Glutamatergic neuron (in vitro differentiated cells): ENCODE measurements at regions not wholly inside any gene's neighbourhood (a gene's known extent, or its start where the extent isn't known, plus 50 kb on each side); places are given as distances from the start of the nearest gene placed in this dataset.

Source experiments
- DNase-seq: peaks from one replicate; pipeline ENCODE4 v3.0.0; 2022
- H3K27ac Mint-ChIP-seq: one replicate; pipeline ENCODE4 v1.8.0; 2020; ENCODE audit warnings: mild to moderate bottlenecking, mixed read lengths, inconsistent platforms; ENCODE audit not compliant: unreplicated experiment
- H3K27me3 Mint-ChIP-seq: one replicate; pipeline ENCODE4 v1.8.0; 2020; ENCODE audit warnings: mild to moderate bottlenecking, moderate library complexity, mixed read lengths, inconsistent platforms; ENCODE audit not compliant: unreplicated experiment
- H3K36me3 Mint-ChIP-seq: one replicate; pipeline ENCODE4 v1.8.0; 2020; ENCODE audit warnings: mild to moderate bottlenecking, mixed read lengths, inconsistent platforms; ENCODE audit not compliant: unreplicated experiment
- H3K4me1 Mint-ChIP-seq: one replicate; pipeline ENCODE4 v1.8.0; 2020; ENCODE audit warnings: mild to moderate bottlenecking, low read depth, mixed read lengths, inconsistent platforms; ENCODE audit not compliant: unreplicated experiment
- H3K4me3 Mint-ChIP-seq: one replicate; pipeline ENCODE4 v1.8.0; 2020; ENCODE audit warnings: mild to moderate bottlenecking, mixed read lengths, inconsistent platforms; ENCODE audit not compliant: unreplicated experiment
- H3K9me3 Mint-ChIP-seq: one replicate; pipeline ENCODE4 v1.8.0; 2020; ENCODE audit warnings: mild to moderate bottlenecking, moderate library complexity, mixed read lengths, inconsistent platforms; ENCODE audit not compliant: unreplicated experiment
- TF ChIP-seq, protein P1 (sequence below): fragments of 200-600 bp; sonication (generic); IDR thresholded peaks from one replicate; pipeline ENCODE4 v1.5.0; 2021; ENCODE audit not compliant: partially characterized antibody, unreplicated experiment

DNA sequence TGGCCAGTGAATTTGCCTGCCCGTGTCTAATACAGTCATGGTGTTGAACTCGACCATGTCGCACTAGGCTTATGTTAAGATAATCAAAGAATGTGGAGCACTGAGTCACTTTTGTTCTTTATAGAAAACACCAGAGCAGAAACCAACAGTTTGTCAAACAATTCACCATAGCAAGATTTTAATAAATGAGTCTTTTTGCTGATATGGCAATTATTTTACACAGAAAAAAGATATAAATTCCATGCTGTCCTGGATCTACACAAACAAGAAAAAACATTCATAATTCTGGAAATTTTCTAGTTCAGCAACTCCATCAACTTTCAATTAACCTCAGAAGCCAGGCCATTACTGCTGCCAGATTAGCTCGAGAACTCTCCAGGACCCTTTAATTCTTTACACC lies 208.9 kb downstream of the ZNF608 start:
- Mint-ChIP-seq H3K36me3 (peaks cover 9% of the 10 kb centered on the region), H3K4me1 (no peaks in the 10 kb centered on the region), H3K27me3 (peaks cover 2% of the 10 kb centered on the region), H3K9me3 (peaks cover 1% of the 10 kb centered on the region), H3K4me3 (no peak overlapping the region), H3K27ac (no peak overlapping the region)
- no peak for DNase-seq
- TF ChIP-seq, protein P1, sequence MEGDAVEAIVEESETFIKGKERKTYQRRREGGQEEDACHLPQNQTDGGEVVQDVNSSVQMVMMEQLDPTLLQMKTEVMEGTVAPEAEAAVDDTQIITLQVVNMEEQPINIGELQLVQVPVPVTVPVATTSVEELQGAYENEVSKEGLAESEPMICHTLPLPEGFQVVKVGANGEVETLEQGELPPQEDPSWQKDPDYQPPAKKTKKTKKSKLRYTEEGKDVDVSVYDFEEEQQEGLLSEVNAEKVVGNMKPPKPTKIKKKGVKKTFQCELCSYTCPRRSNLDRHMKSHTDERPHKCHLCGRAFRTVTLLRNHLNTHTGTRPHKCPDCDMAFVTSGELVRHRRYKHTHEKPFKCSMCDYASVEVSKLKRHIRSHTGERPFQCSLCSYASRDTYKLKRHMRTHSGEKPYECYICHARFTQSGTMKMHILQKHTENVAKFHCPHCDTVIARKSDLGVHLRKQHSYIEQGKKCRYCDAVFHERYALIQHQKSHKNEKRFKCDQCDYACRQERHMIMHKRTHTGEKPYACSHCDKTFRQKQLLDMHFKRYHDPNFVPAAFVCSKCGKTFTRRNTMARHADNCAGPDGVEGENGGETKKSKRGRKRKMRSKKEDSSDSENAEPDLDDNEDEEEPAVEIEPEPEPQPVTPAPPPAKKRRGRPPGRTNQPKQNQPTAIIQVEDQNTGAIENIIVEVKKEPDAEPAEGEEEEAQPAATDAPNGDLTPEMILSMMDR = no peak

DNA sequence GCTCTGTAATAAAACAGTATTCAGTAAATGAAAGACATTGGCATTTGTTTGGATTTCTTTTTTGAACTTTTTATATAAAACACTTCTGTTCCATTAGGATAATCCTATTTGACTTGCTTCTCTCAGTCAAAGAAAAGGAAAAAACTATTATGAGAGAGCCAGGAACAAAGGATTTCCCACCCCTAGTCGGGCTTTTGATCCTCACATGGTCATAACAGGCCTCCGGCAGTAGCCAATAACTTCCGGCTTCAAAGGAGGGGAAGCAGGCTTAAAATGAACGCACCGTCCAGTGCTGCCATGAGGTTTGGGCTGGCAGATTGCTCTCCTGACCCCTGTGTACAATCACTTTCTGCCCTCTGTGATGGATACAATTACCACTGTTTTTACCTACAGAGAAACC lies 209.3 kb downstream of the ZNF608 start:
- H3K4me3 Mint-ChIP-seq = no peak overlapping the region
- peaks cover 1% of the 10 kb centered on the region for H3K9me3 Mint-ChIP-seq
- no peak overlapping the region for H3K27ac Mint-ChIP-seq
- DNase-seq = no peak
- H3K36me3 Mint-ChIP-seq = peaks cover 9% of the 10 kb centered on the region
- TF ChIP-seq, protein P1 = no peak
- no peaks in the 10 kb centered on the region for H3K4me1 Mint-ChIP-seq
- peaks cover 2% of the 10 kb centered on the region for H3K27me3 Mint-ChIP-seq

- TF ChIP-seq, protein P1 = no peak
- Mint-ChIP-seq H3K27ac (no peak overlapping the region), H3K4me3 (no peak overlapping the region), H3K4me1 (no peaks in the 10 kb centered on the region), H3K9me3 (peaks cover 1% of the 10 kb centered on the region), H3K36me3 (peaks cover 9% of the 10 kb centered on the region), H3K27me3 (peaks cover 2% of the 10 kb centered on the region)
- DNase-seq = no peak
Measured at GRCh38 chr5:124536333-124536732, 210.1 kb downstream of the ZNF608 start.

DNA sequence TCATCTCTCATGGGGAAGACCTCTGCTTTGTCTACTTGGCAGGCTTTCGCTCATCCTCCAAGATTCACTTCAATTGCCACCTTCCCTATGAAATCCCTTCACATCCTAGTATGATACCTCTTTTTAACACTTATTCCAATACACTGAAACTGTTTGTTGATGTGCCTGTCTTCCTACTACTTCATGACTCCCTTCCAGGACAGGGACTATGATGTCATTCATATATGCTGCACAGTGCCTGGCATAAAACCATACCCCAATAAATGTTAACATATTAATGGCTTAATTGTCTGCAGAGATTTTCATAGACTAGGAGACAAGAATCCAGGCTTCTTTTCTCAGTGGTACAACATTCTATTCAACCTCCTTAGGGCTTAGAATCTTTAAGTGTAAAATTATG lies 215.5 kb downstream of the ZNF608 start:
- H3K27ac Mint-ChIP-seq = no peak overlapping the region
- H3K4me3 Mint-ChIP-seq = no peak overlapping the region
- H3K4me1 Mint-ChIP-seq = no peaks in the 10 kb centered on the region
- DNase-seq = no peak
- peaks cover 1% of the 10 kb centered on the region for H3K9me3 Mint-ChIP-seq
- TF ChIP-seq, protein P1 = no peak
- peaks cover 9% of the 10 kb centered on the region for H3K36me3 Mint-ChIP-seq
- H3K27me3 Mint-ChIP-seq = peaks cover 2% of the 10 kb centered on the region

DNA sequence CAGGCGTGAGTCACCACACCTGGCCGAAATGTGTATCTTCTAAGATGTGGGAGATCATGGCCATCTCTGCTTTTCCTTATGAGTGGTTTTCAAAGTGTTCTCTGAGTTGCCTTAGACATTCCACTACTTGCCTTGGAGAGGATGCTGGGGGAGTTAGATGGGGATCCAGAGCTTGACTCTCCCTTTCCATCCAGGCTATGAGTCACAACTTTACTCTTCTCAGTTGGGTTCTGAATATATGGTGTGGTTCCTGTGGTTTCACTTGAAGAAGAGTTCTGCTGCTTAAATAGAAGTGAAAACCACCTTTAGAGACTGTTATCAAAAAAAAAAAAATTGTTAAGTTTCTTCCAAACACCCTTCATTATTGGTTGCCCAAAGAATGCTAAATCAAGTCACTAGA lies 217.6 kb downstream of the ZNF608 start:
- Mint-ChIP-seq H3K36me3 (peaks cover 9% of the 10 kb centered on the region), H3K4me3 (no peak overlapping the region), H3K27me3 (peaks cover 5% of the 10 kb centered on the region), H3K27ac (no peak overlapping the region), H3K4me1 (no peaks in the 10 kb centered on the region), H3K9me3 (peaks cover 3% of the 10 kb centered on the region)
- DNase-seq = no peak
- TF ChIP-seq, protein P1 = no peak
